ENCODE measurements at regions not wholly inside any gene's neighbourhood (a gene's known extent, or its start where the extent isn't known, plus 50 kb on each side); places are given as distances from the start of the nearest gene placed in this dataset.

- Histone ChIP-seq H2AFZ (ENCODE audit: low read depth, low read length, severe bottlenecking) (no peak overlapping the region), H3K79me2 (ENCODE audit: insufficient read depth, low read length) (no peaks in the 10 kb centered on the region), H4K20me1 (ENCODE audit: low read depth, low read length) (no peaks in the 10 kb centered on the region), H3K4me2 (ENCODE audit: low read depth, low read length, poor library complexity, severe bottlenecking) (no peak overlapping the region), H3K9me3 (ENCODE audit: insufficient read depth, low read length) (no peaks in the 10 kb centered on the region), H3K4me3 (ENCODE audit: insufficient read depth, low read length, poor library complexity, severe bottlenecking) (no peak overlapping the region), H3K27me3 (ENCODE audit: low read length) (no peaks in the 10 kb centered on the region), H3F3A (ENCODE audit: insufficient read depth) (no peaks in the 10 kb centered on the region), H3K27ac (ENCODE audit: low read depth, low read length) (no peak overlapping the region), H3K36me3 (ENCODE audit: low read length) (no peaks in the 10 kb centered on the region), H3K9ac (ENCODE audit: low read length) (no peak overlapping the region), H3K9me2 (replicated peaks; ENCODE audit: insufficient read depth, low read length) (no peaks in the 10 kb centered on the region)
- TF ChIP-seq, protein P1, sequence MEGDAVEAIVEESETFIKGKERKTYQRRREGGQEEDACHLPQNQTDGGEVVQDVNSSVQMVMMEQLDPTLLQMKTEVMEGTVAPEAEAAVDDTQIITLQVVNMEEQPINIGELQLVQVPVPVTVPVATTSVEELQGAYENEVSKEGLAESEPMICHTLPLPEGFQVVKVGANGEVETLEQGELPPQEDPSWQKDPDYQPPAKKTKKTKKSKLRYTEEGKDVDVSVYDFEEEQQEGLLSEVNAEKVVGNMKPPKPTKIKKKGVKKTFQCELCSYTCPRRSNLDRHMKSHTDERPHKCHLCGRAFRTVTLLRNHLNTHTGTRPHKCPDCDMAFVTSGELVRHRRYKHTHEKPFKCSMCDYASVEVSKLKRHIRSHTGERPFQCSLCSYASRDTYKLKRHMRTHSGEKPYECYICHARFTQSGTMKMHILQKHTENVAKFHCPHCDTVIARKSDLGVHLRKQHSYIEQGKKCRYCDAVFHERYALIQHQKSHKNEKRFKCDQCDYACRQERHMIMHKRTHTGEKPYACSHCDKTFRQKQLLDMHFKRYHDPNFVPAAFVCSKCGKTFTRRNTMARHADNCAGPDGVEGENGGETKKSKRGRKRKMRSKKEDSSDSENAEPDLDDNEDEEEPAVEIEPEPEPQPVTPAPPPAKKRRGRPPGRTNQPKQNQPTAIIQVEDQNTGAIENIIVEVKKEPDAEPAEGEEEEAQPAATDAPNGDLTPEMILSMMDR (IDR thresholded peaks at IDR 0.05; ENCODE audit: insufficient read depth, low read length, poor library complexity, severe bottlenecking), result no peak
Measured at GRCh38 chr4:120316416-120316815, 249.8 kb upstream of the MAD2L1 start.

DNA sequence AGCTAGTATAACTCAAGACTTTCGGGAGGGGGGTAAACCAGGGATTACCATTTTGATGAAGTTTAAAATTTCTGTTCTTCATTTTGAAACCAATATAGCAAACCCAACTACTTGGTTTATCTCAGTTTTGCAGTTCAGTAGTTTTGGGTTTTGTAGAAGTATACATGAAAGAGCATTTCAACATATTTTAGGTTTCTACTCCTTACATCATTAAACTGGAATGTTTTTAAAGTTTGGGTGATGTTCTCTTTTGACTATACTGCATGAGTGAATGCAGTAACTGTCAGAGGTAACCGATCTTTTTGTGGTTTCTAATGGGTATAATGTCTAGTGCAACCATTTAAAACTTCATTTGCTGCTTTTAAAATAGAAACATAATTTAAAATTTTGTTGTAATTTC is 248.3 kb upstream of the MAD2L1 start:
- Histone ChIP-seq H4K20me1 (ENCODE audit: low read depth, low read length) (no peaks in the 10 kb centered on the region), H3K27ac (ENCODE audit: low read depth, low read length) (no peak overlapping the region), H3K9me3 (ENCODE audit: insufficient read depth, low read length) (no peaks in the 10 kb centered on the region), H3K9me2 (replicated peaks; ENCODE audit: insufficient read depth, low read length) (no peaks in the 10 kb centered on the region), H3K79me2 (ENCODE audit: insufficient read depth, low read length) (no peaks in the 10 kb centered on the region), H3K9ac (ENCODE audit: low read length) (no peak overlapping the region), H3K36me3 (ENCODE audit: low read length) (no peaks in the 10 kb centered on the region), H3F3A (ENCODE audit: insufficient read depth) (no peaks in the 10 kb centered on the region), H3K4me3 (ENCODE audit: insufficient read depth, low read length, poor library complexity, severe bottlenecking) (no peak overlapping the region), H2AFZ (ENCODE audit: low read depth, low read length, severe bottlenecking) (no peak overlapping the region), H3K4me2 (ENCODE audit: low read depth, low read length, poor library complexity, severe bottlenecking) (no peak overlapping the region), H3K27me3 (ENCODE audit: low read length) (no peaks in the 10 kb centered on the region)
- TF ChIP-seq, protein P1 (IDR thresholded peaks at IDR 0.05; ENCODE audit: insufficient read depth, low read length, poor library complexity, severe bottlenecking), result no peak
- no peak for TF ChIP-seq EZH2phosphoT487 (conservative IDR thresholded peaks at IDR 0.05; ENCODE audit: low read length)

DNA sequence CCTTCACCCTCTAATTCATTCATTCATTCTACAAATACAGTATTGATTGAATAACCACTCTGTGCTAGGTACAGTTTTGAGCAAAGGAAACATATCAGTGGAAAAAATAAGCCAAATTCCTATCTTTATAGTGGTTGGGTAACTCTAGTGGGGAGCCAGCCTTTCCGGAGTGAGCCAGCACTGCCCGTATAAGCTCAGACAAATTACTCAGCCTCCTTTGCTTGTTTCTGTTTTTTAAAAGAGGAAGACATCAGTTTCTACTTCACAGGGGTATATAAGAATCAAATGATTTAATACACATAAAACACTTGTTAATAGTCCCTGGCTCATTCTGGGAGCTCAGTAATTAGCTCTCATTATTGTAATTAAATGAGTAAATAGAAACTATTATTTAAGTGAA is 238.2 kb upstream of the MAD2L1 start:
- no peak for TF ChIP-seq EZH2phosphoT487 (conservative IDR thresholded peaks at IDR 0.05; ENCODE audit: low read length)
- TF ChIP-seq, protein P1 (IDR thresholded peaks at IDR 0.05; ENCODE audit: insufficient read depth, low read length, poor library complexity, severe bottlenecking), result no peak
- Histone ChIP-seq H3K4me3 (ENCODE audit: insufficient read depth, low read length, poor library complexity, severe bottlenecking) (no peak overlapping the region), H2AFZ (ENCODE audit: low read depth, low read length, severe bottlenecking) (no peak overlapping the region), H3K79me2 (ENCODE audit: insufficient read depth, low read length) (no peaks in the 10 kb centered on the region), H3K36me3 (ENCODE audit: low read length) (no peaks in the 10 kb centered on the region), H3K27me3 (ENCODE audit: low read length) (no peaks in the 10 kb centered on the region), H3F3A (ENCODE audit: insufficient read depth) (no peaks in the 10 kb centered on the region), H4K20me1 (ENCODE audit: low read depth, low read length) (no peaks in the 10 kb centered on the region), H3K27ac (ENCODE audit: low read depth, low read length) (no peak overlapping the region), H3K4me2 (ENCODE audit: low read depth, low read length, poor library complexity, severe bottlenecking) (no peak overlapping the region), H3K9me3 (ENCODE audit: insufficient read depth, low read length) (no peaks in the 10 kb centered on the region), H3K9ac (ENCODE audit: low read length) (no peak overlapping the region), H3K9me2 (replicated peaks; ENCODE audit: insufficient read depth, low read length) (no peaks in the 10 kb centered on the region)

DNA sequence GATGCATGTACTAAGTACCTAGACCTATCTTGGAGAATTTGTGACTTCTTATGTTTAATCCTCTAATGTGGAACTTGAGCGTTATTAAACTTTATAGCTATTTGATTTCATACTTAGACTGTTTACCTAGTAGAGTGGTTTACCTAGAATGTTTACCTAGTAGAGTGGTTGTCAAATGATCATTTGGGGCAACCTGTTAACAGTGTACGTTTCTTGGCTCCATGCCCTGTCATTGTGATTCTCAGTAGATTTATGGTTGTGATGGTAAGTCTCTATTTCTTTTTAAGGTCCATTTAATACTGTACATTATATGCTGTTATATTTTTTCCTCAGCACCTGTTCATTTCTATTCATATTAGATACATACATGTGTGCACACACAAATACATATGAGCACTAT is 233.0 kb upstream of the MAD2L1 start:
- Histone ChIP-seq H3K9ac (ENCODE audit: low read length) (no peak overlapping the region), H3K27me3 (ENCODE audit: low read length) (no peaks in the 10 kb centered on the region), H4K20me1 (ENCODE audit: low read depth, low read length) (no peaks in the 10 kb centered on the region), H3K4me2 (ENCODE audit: low read depth, low read length, poor library complexity, severe bottlenecking) (no peak overlapping the region), H3K9me3 (ENCODE audit: insufficient read depth, low read length) (no peaks in the 10 kb centered on the region), H3K4me3 (ENCODE audit: insufficient read depth, low read length, poor library complexity, severe bottlenecking) (no peak overlapping the region), H3F3A (ENCODE audit: insufficient read depth) (no peaks in the 10 kb centered on the region), H3K36me3 (ENCODE audit: low read length) (no peaks in the 10 kb centered on the region), H3K27ac (ENCODE audit: low read depth, low read length) (no peak overlapping the region), H3K79me2 (ENCODE audit: insufficient read depth, low read length) (no peaks in the 10 kb centered on the region), H3K9me2 (replicated peaks; ENCODE audit: insufficient read depth, low read length) (no peaks in the 10 kb centered on the region), H2AFZ (ENCODE audit: low read depth, low read length, severe bottlenecking) (no peak overlapping the region)
- TF ChIP-seq EZH2phosphoT487 (conservative IDR thresholded peaks at IDR 0.05; ENCODE audit: low read length), result no peak
- TF ChIP-seq, protein P1 (IDR thresholded peaks at IDR 0.05; ENCODE audit: insufficient read depth, low read length, poor library complexity, severe bottlenecking), result no peak
